HUDEP-2 (cell line): ENCODE measurements at regions not wholly inside any gene's neighbourhood (a gene's known extent, or its start where the extent isn't known, plus 50 kb on each side); places are given as distances from the start of the nearest gene placed in this dataset.

Experiments
- DNase-seq, 76 experiments: peaks; one replicate each; lab custom pipeline; 2025; ENCODE audit not compliant: unreplicated experiment in 76 of 76; lab: John Stamatoyannopoulos, UW

GRCh38 chr12:43123461-43123860 lies 428.5 kb downstream of the ADAMTS20 start:
- no peak for DNase-seq

GRCh38 chr12:43120150-43120549 lies 431.9 kb downstream of the ADAMTS20 start:
- DNase-seq: no peak

GRCh38 chr12:43118881-43119280 lies 433.1 kb downstream of the ADAMTS20 start:
- DNase-seq: no peak

GRCh38 chr12:43118234-43118633 lies 433.8 kb downstream of the ADAMTS20 start:
- DNase-seq: no peak

GRCh38 chr12:43117226-43117930 lies 434.6 kb downstream of the ADAMTS20 start:
- no peak for DNase-seq

GRCh38 chr12:43115441-43116160 lies 436.4 kb downstream of the ADAMTS20 start:
- no peak for DNase-seq

GRCh38 chr12:43114316-43114715 lies 437.7 kb downstream of the ADAMTS20 start:
- DNase-seq: no peak

- DNase-seq: no peak
These were observed 438.4 kb downstream of the ADAMTS20 start for GRCh38 chr12:43113616-43114015.

GRCh38 chr12:43113135-43113534 lies 438.9 kb downstream of the ADAMTS20 start:
- peak in 1 of 76 experiments; percentile 5 for DNase-seq

GRCh38 chr12:43112101-43112920 lies 439.7 kb downstream of the ADAMTS20 start:
- peak in 6 of 76 experiments; percentile 0 to 20 (median 11) for DNase-seq

GRCh38 chr12:43111608-43112007 lies 440.4 kb downstream of the ADAMTS20 start:
- DNase-seq: no peak

- DNase-seq: no peak
These were observed 442.2 kb downstream of the ADAMTS20 start for GRCh38 chr12:43109631-43110345.

- no peak for DNase-seq
These were observed 443.3 kb downstream of the ADAMTS20 start for GRCh38 chr12:43108656-43109055.

GRCh38 chr12:43107026-43107775 lies 444.8 kb downstream of the ADAMTS20 start:
- no peak for DNase-seq

- no peak for DNase-seq
These were observed 445.6 kb downstream of the ADAMTS20 start for GRCh38 chr12:43106355-43106754.

- peak in 1 of 76 experiments; percentile 11 for DNase-seq
These were observed 446.5 kb downstream of the ADAMTS20 start for GRCh38 chr12:43105426-43105981.

- peak in 1 of 76 experiments; percentile 4 for DNase-seq
These were observed 447.5 kb downstream of the ADAMTS20 start for GRCh38 chr12:43104494-43104893.

- DNase-seq: no peak
These were observed 448.1 kb downstream of the ADAMTS20 start for GRCh38 chr12:43103866-43104265.

- no peak for DNase-seq
These were observed 449.3 kb downstream of the ADAMTS20 start for GRCh38 chr12:43102546-43103264.
